GM18498 (cell line): ENCODE measurements at regions not wholly inside any gene's neighbourhood (a gene's known extent, or its start where the extent isn't known, plus 50 kb on each side); places are given as distances from the start of the nearest gene placed in this dataset.
"Not testable (repeated sequence)": the region's sequence is repeated elsewhere in the genome, so short reads cannot be mapped to it uniquely, and the experiment has no call there.

Source experiments
- ATAC-seq: cut with Tn5 transposase; IDR thresholded peaks from one replicate; pipeline ENCODE4 v1.9.1; 2021; ENCODE audit warnings: mild to moderate bottlenecking, moderate library complexity; ENCODE audit not compliant: unreplicated experiment

- no peak for ATAC-seq
These were observed 183.5 kb upstream of the ANXA10 start for GRCh38 chr4:167908816-167909215.

- not testable (repeated sequence) for ATAC-seq
These were observed 179.8 kb upstream of the ANXA10 start for GRCh38 chr4:167912535-167912934.

GRCh38 chr4:167918077-167918476 lies 174.3 kb upstream of the ANXA10 start:
- ATAC-seq = no peak

- no peak for ATAC-seq
These were observed 162.2 kb upstream of the ANXA10 start for GRCh38 chr4:167930166-167930565.

- ATAC-seq = no peak
These were observed 158.1 kb upstream of the ANXA10 start for GRCh38 chr4:167934216-167934615.

- ATAC-seq = no peak
These were observed 152.3 kb upstream of the ANXA10 start for GRCh38 chr4:167939863-167940616.

- ATAC-seq = peak; percentile 70
These were observed 148.3 kb upstream of the ANXA10 start for GRCh38 chr4:167943872-167944505.

GRCh38 chr4:167944721-167945120 lies 147.6 kb upstream of the ANXA10 start:
- no peak for ATAC-seq

GRCh38 chr4:167955006-167955405 lies 137.3 kb upstream of the ANXA10 start:
- ATAC-seq = no peak

- ATAC-seq = no peak
These were observed 135.7 kb upstream of the ANXA10 start for GRCh38 chr4:167956676-167957075.

GRCh38 chr4:167964766-167965373 lies 127.5 kb upstream of the ANXA10 start:
- no peak for ATAC-seq

- ATAC-seq = no peak
These were observed 126.2 kb upstream of the ANXA10 start for GRCh38 chr4:167966143-167966542.

- no peak for ATAC-seq
These were observed 118.8 kb upstream of the ANXA10 start for GRCh38 chr4:167973513-167973912.

GRCh38 chr4:167985565-167985964 lies 106.8 kb upstream of the ANXA10 start:
- no peak for ATAC-seq

- ATAC-seq = no peak
These were observed 106.3 kb upstream of the ANXA10 start for GRCh38 chr4:167986044-167986443.

GRCh38 chr4:167987285-167987684 lies 105.1 kb upstream of the ANXA10 start:
- no peak for ATAC-seq

- ATAC-seq = no peak
These were observed 102.5 kb upstream of the ANXA10 start for GRCh38 chr4:167989815-167990214.

GRCh38 chr4:168008112-168008511 lies 84.2 kb upstream of the ANXA10 start:
- not testable (repeated sequence) for ATAC-seq

- no peak for ATAC-seq
These were observed 73.2 kb upstream of the ANXA10 start for GRCh38 chr4:168019019-168019651.

- no peak for ATAC-seq
These were observed 72.4 kb upstream of the ANXA10 start for GRCh38 chr4:168019921-168020320.

- no peak for ATAC-seq
These were observed 70.7 kb upstream of the ANXA10 start for GRCh38 chr4:168021666-168022065.

GRCh38 chr4:168028568-168028967 lies 63.8 kb upstream of the ANXA10 start:
- no peak for ATAC-seq
